ENCODE measurements at regions not wholly inside any gene's neighbourhood (a gene's known extent, or its start where the extent isn't known, plus 50 kb on each side); places are given as distances from the start of the nearest gene placed in this dataset.

DNA sequence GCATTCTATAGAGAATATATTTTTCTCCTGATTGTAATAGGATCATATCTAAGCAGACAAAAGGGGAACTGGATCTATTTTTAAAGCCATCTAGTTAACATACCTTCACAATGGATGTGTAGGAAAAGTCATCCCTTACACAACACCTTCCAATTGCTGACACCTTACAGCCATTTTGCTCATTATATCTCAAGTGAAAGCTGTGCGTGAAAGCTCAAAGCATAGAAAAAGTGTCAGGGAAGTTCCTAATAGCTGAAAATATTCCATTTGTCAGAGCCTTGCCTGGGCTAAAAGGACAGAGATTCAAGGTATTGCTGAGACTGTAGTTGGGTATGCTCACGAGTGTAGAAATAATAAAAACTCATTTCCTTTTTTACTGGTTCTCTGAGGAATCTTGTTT lies 340.6 kb upstream of the KLHL1 start:
- intact Hi-C loops (cut with DNase I): no loop called here
- no peaks in the 10 kb centered on the region for H3K4me1 ChIP-seq

DNA sequence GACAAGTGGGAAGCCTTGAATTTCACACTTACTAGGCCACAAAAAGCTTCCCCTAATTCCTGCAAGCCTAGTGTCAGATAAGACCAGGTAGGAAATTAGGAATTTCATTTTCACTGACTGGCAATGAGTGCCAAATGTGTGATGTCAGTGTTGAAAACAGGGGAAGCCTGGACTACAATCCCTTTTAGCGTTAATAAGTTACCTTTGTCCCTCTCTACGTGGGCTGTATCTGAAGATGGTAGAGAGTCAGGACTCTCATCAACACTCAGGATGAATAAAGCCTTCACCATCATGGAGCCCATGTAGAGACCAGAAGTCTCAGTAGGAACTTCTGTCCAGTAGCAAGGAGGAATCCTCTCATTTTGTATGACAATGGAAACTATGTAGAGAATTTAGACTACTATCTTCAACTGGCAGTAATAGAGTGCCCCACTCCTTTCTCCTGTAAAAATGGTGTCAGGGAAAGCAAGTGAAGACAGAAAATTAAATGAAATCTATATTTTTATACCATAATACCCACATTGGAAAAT lies 324.1 kb upstream of the KLHL1 start:
- Histone ChIP-seq H3K4me3 (no peak overlapping the region), H3K27me3 (no peaks in the 10 kb centered on the region), H3K4me1 (no peaks in the 10 kb centered on the region), H3K27ac (no peak overlapping the region), H3K36me3 (no peaks in the 10 kb centered on the region), H3K9me3 (peaks cover 0 to 5% (median 0%) of the 10 kb centered on the region in 11 donors)
- TF ChIP-seq, protein P1, sequence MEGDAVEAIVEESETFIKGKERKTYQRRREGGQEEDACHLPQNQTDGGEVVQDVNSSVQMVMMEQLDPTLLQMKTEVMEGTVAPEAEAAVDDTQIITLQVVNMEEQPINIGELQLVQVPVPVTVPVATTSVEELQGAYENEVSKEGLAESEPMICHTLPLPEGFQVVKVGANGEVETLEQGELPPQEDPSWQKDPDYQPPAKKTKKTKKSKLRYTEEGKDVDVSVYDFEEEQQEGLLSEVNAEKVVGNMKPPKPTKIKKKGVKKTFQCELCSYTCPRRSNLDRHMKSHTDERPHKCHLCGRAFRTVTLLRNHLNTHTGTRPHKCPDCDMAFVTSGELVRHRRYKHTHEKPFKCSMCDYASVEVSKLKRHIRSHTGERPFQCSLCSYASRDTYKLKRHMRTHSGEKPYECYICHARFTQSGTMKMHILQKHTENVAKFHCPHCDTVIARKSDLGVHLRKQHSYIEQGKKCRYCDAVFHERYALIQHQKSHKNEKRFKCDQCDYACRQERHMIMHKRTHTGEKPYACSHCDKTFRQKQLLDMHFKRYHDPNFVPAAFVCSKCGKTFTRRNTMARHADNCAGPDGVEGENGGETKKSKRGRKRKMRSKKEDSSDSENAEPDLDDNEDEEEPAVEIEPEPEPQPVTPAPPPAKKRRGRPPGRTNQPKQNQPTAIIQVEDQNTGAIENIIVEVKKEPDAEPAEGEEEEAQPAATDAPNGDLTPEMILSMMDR (IDR thresholded peaks at IDR 0.05): no peak
- ATAC-seq: no peak
- 57 to 63% methylated on average over 2 of the region's 2 CpGs for WGBS, 2 donors
- DNase-seq: no peak
- intact Hi-C loops (cut with DNase I): no loop called here

More for the DNA sequence above, 340.6 kb upstream of the KLHL1 start:
- no peak overlapping the region for H3K4me3 ChIP-seq
- ATAC-seq: no peak
- H3K27ac ChIP-seq: no peak overlapping the region
- no peak for DNase-seq
- 41 to 61% methylated on average over 2 of the region's 2 CpGs for WGBS, 2 donors
- no peaks in the 10 kb centered on the region for H3K36me3 ChIP-seq
- peaks cover 0 to 16% (median 0%) of the 10 kb centered on the region in 11 donors for H3K9me3 ChIP-seq
- no peaks in the 10 kb centered on the region for H3K27me3 ChIP-seq
- TF ChIP-seq, protein P1 (IDR thresholded peaks at IDR 0.05): no peak

DNA sequence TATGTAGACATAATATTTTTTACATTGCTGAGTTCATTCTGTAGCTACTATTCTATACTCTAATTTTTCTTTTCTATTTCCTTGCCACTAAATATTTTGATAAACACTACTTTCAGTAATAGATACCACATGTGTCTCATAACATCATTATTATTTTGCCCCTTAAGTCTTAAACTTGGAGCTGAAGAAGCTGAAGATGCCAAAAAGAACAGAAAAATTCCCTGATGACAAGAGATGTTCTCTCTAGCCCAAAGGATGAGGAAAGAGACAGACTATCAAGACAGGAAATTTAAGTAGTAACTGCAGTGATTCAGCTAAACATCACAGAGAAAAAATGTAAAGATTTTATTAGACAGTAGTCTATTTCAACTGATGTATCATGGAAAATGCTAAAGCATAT lies 322.0 kb upstream of the KLHL1 start:
- Histone ChIP-seq H3K4me1 (no peaks in the 10 kb centered on the region), H3K27ac (no peak overlapping the region), H3K9me3 (peaks cover 0 to 5% (median 0%) of the 10 kb centered on the region in 11 donors), H3K36me3 (no peaks in the 10 kb centered on the region), H3K27me3 (no peaks in the 10 kb centered on the region), H3K4me3 (no peak overlapping the region)
- DNase-seq: no peak
- intact Hi-C loops (cut with DNase I): no loop called here
- no peak for ATAC-seq
- TF ChIP-seq, protein P1 (IDR thresholded peaks at IDR 0.05): no peak

DNA sequence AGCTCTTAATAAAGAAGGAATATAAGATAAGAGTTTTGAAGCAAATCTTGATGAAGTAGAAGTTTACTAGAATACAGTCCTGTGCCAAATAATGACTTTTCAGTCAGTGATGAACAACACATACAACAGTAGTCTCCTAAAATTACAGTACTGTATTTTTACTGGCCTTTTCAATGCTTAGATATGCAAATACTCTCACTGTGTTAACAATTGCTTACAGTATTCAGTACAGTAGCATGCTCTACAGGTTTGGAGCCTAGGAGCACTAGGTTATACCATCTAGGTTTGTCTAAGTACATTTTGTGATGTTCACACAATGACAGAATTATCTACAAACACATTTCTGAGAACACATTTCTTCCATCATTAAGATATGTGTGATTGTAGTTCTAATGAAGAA lies 316.7 kb upstream of the KLHL1 start:
- Histone ChIP-seq H3K4me1 (no peaks in the 10 kb centered on the region), H3K9me3 (peaks cover 0 to 3% (median 0%) of the 10 kb centered on the region in 11 donors), H3K36me3 (no peaks in the 10 kb centered on the region), H3K27me3 (no peaks in the 10 kb centered on the region), H3K4me3 (no peak overlapping the region), H3K27ac (no peak overlapping the region)
- intact Hi-C loops (cut with DNase I): no loop called here
- no peak for DNase-seq
- ATAC-seq: no peak
- TF ChIP-seq, protein P1 (IDR thresholded peaks at IDR 0.05): no peak
